ENCODE measurements at regions not wholly inside any gene's neighbourhood (a gene's known extent, or its start where the extent isn't known, plus 50 kb on each side); places are given as distances from the start of the nearest gene placed in this dataset.

DNA sequence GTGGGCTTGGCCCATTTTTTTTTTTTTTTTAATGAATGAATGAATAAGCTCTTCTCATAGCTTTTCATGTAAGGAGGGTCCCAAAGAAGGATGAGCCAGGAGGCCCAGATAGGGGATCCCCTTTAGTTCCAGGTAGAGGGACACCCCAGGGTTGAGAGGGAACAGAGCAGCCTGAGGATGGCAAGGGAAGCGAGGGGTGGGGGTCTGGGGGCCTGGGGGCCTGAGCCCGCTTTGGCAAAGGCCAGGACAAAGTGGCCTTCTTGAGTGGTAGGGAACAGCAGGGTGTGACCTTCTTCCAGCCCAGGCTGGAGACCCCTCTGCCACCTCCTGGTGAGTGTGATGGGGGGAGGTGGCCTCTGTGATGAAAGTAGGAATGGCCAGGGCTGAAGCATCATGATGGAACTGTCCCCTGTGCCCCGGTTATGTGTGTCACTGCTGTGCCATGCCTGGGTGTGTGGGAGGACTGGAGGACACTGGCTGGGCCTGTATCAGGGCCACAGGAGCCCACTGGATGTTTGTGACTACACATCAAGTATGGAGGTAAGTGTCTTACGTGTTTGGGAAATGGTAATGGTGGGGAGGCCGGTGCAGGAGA lies 263.5 kb upstream of the HDAC4 start:
- no peak for TF ChIP-seq POLR2A (IDR thresholded peaks at IDR 0.05)
- TF ChIP-seq, protein P1, sequence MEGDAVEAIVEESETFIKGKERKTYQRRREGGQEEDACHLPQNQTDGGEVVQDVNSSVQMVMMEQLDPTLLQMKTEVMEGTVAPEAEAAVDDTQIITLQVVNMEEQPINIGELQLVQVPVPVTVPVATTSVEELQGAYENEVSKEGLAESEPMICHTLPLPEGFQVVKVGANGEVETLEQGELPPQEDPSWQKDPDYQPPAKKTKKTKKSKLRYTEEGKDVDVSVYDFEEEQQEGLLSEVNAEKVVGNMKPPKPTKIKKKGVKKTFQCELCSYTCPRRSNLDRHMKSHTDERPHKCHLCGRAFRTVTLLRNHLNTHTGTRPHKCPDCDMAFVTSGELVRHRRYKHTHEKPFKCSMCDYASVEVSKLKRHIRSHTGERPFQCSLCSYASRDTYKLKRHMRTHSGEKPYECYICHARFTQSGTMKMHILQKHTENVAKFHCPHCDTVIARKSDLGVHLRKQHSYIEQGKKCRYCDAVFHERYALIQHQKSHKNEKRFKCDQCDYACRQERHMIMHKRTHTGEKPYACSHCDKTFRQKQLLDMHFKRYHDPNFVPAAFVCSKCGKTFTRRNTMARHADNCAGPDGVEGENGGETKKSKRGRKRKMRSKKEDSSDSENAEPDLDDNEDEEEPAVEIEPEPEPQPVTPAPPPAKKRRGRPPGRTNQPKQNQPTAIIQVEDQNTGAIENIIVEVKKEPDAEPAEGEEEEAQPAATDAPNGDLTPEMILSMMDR (IDR thresholded peaks at IDR 0.05) = no peak
